Hepatocyte (in vitro differentiated cells): ENCODE measurements at regions not wholly inside any gene's neighbourhood (a gene's known extent, or its start where the extent isn't known, plus 50 kb on each side); places are given as distances from the start of the nearest gene placed in this dataset.

Experiments used
- CTCF ChIP-seq: fragments of 200-600 bp; sonication (generic); IDR thresholded peaks from 2 replicates; pipeline ENCODE4 v1.5.1; 2016; ENCODE audit warnings: antibody characterized with exemption, mild to moderate bottlenecking; ENCODE audit not compliant: poor library complexity
- EZH2 ChIP-seq: fragments of 200-600 bp; sonication (generic); IDR thresholded peaks from 2 replicates; pipeline ENCODE4 v1.6.1; 2016; ENCODE audit warnings: antibody characterized with exemption, mild to moderate bottlenecking, borderline replicate concordance
- EZH2phosphoT487 ChIP-seq: fragments of 200-600 bp; sonication (generic); IDR thresholded peaks from one replicate; pipeline ENCODE4 v1.6.1; 2018; ENCODE audit warnings: antibody characterized with exemption, mild to moderate bottlenecking, low read depth, moderate library complexity; ENCODE audit not compliant: unreplicated experiment, severe bottlenecking

- TF ChIP-seq CTCF (no peak), EZH2 (no peak), EZH2phosphoT487 (no peak)
Measured at GRCh38 chr10:21401196-21401595, 124.3 kb downstream of the SKIDA1 start.
